ENCODE measurements at regions not wholly inside any gene's neighbourhood (a gene's known extent, or its start where the extent isn't known, plus 50 kb on each side); places are given as distances from the start of the nearest gene placed in this dataset.
"Not testable (repeated sequence)": the region's sequence is repeated elsewhere in the genome, so short reads cannot be mapped to it uniquely, and the experiment has no call there.

GRCh38 chr7:91374321-91374989 is 110.2 kb downstream of the FZD1 start:
- H3K4me1 Mint-ChIP-seq: peaks cover 7% of the 10 kb centered on the region
- H3K27ac Mint-ChIP-seq: no peak overlapping the region
- ATAC-seq: no peak
- H3K27me3 Mint-ChIP-seq: peaks cover 9% of the 10 kb centered on the region
- no peaks in the 10 kb centered on the region for H3K36me3 Mint-ChIP-seq
- no peak overlapping the region for H3K4me3 Mint-ChIP-seq
- H3K9me3 Mint-ChIP-seq: no peaks in the 10 kb centered on the region

DNA sequence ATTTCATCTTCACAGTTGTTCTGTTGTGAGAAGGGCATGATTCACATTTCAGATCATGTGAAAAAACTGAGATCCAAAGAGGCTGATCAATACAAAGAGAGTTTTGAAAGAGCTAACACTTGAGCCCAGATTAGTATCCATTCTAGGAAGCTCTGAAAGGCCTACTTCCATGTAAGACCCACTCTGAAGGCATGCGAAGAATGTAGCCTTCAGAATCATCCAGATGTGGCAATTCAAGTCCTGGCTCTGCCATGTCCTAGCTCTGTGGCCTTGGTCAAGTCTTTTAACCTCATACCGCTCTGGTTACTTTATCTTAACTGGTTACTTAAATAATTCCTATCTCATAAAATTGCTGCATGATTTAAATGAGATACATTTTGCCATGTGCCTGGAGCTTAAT is 111.1 kb downstream of the FZD1 start:
- Mint-ChIP-seq H3K9me3 (no peaks in the 10 kb centered on the region), H3K4me1 (peaks cover 7% of the 10 kb centered on the region), H3K4me3 (no peak overlapping the region), H3K36me3 (no peaks in the 10 kb centered on the region), H3K27me3 (peaks cover 9% of the 10 kb centered on the region), H3K27ac (no peak overlapping the region)
- ATAC-seq: no peak

GRCh38 chr7:91378131-91378530 is 113.9 kb downstream of the FZD1 start:
- Mint-ChIP-seq H3K36me3 (no peaks in the 10 kb centered on the region), H3K4me3 (no peak overlapping the region), H3K9me3 (no peaks in the 10 kb centered on the region), H3K4me1 (peaks cover 5% of the 10 kb centered on the region), H3K27me3 (no peaks in the 10 kb centered on the region), H3K27ac (no peak overlapping the region)
- ATAC-seq: no peak

- Mint-ChIP-seq H3K27ac (no peak overlapping the region), H3K4me1 (no peaks in the 10 kb centered on the region), H3K9me3 (no peaks in the 10 kb centered on the region), H3K36me3 (no peaks in the 10 kb centered on the region), H3K4me3 (no peak overlapping the region), H3K27me3 (no peaks in the 10 kb centered on the region)
- no peak for ATAC-seq
Measured at GRCh38 chr7:91379236-91379635, 115.0 kb downstream of the FZD1 start.

GRCh38 chr7:91379991-91380390 is 115.8 kb downstream of the FZD1 start:
- ATAC-seq: no peak
- H3K4me3 Mint-ChIP-seq: no peak overlapping the region
- H3K27ac Mint-ChIP-seq: no peak overlapping the region

DNA sequence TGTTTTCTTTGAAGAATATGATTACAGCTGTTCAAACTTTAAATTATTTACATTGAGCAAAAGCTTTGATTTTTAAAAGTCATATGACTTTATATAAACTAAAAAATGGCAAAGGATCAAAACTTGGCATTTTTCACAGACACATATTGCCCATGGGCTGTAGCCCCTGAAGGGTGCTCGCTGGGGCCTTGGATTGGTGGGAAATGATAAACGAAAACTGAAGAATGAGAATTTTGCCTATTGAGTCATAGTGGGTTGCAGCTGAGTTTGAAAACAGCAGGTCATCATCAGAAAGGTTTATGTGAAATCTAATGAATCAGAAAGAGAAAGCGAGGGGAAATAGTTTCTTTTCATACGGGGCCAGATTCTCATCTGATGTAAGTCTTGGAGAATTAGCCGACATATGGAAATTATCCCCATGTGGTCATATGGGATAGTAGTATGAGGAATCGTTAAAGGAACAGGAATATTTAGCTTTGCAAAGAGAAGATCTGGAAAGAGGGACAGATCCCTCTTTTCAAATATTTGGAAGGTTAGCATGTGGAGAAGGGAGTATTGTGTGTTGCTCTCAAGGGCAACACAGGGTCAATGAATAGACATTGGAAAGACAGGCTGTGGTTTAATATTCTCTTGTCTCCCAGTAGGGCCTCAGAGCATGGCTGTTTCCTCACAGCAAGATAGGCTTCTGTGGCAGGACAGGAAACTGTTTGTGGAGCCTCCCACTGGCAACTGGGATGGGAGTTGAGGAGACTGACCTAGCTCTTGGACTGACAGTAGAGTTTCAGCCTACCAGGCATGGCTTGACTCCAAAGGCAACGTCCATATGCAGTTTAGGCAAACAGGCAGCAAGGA is 119.0 kb downstream of the FZD1 start:
- Mint-ChIP-seq H3K4me1 (no peaks in the 10 kb centered on the region), H3K9me3 (no peaks in the 10 kb centered on the region), H3K4me3 (no peak overlapping the region), H3K27me3 (no peaks in the 10 kb centered on the region), H3K27ac (no peak overlapping the region), H3K36me3 (no peaks in the 10 kb centered on the region)
- no peak for ATAC-seq

More at GRCh38 chr7:91379991-91380390, 115.8 kb downstream of the FZD1 start:
- Mint-ChIP-seq H3K27me3 (no peaks in the 10 kb centered on the region), H3K36me3 (no peaks in the 10 kb centered on the region), H3K4me1 (no peaks in the 10 kb centered on the region), H3K9me3 (no peaks in the 10 kb centered on the region)

DNA sequence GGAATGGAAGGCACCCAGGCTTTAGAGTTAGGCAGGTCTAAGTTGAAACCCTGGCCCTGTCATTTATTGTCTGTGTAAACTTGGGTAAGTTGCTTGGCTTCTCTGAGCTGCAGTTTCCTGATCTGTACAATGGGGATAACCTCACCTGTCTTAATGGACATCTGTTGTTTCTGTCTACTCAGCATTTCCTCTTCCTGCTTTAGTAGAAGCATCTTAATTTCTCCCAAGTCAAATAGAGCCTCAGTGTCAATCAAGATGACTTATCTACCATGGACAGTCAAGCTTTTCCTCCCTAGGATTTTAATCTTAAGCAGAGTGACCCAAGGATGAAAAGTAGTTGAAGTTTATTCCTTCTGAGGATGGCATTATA is 119.7 kb downstream of the FZD1 start:
- no peak overlapping the region for H3K27ac Mint-ChIP-seq
- H3K4me3 Mint-ChIP-seq: no peak overlapping the region
- no peaks in the 10 kb centered on the region for H3K27me3 Mint-ChIP-seq

GRCh38 chr7:91394757-91395156 is 130.5 kb downstream of the FZD1 start:
- not testable (repeated sequence) for H3K4me3 Mint-ChIP-seq, ATAC-seq, H3K27ac Mint-ChIP-seq, H3K4me1 Mint-ChIP-seq, H3K27me3 Mint-ChIP-seq, H3K36me3 Mint-ChIP-seq, H3K9me3 Mint-ChIP-seq

More for the DNA sequence above, 119.7 kb downstream of the FZD1 start:
- Mint-ChIP-seq H3K36me3 (no peaks in the 10 kb centered on the region), H3K4me1 (no peaks in the 10 kb centered on the region), H3K9me3 (no peaks in the 10 kb centered on the region)
- no peak for ATAC-seq

GRCh38 chr7:91395313-91395712 is 131.1 kb downstream of the FZD1 start:
- not testable (repeated sequence) for H3K36me3 Mint-ChIP-seq, H3K9me3 Mint-ChIP-seq, H3K4me1 Mint-ChIP-seq, H3K27ac Mint-ChIP-seq, ATAC-seq, H3K27me3 Mint-ChIP-seq, H3K4me3 Mint-ChIP-seq

GRCh38 chr7:91397096-91397495 is 132.9 kb downstream of the FZD1 start:
- no peaks in the 10 kb centered on the region for H3K36me3 Mint-ChIP-seq
- peaks cover 10% of the 10 kb centered on the region for H3K27me3 Mint-ChIP-seq
- no peak overlapping the region for H3K27ac Mint-ChIP-seq
- no peak for ATAC-seq
- peaks cover 6% of the 10 kb centered on the region for H3K9me3 Mint-ChIP-seq
- no peaks in the 10 kb centered on the region for H3K4me1 Mint-ChIP-seq
- H3K4me3 Mint-ChIP-seq: no peak overlapping the region

- Mint-ChIP-seq H3K36me3 (no peaks in the 10 kb centered on the region), H3K4me3 (no peak overlapping the region), H3K9me3 (peaks cover 6% of the 10 kb centered on the region), H3K27ac (no peak overlapping the region), H3K4me1 (no peaks in the 10 kb centered on the region), H3K27me3 (peaks cover 10% of the 10 kb centered on the region)
- ATAC-seq: no peak
Measured at GRCh38 chr7:91397612-91398011, 133.4 kb downstream of the FZD1 start.

DNA sequence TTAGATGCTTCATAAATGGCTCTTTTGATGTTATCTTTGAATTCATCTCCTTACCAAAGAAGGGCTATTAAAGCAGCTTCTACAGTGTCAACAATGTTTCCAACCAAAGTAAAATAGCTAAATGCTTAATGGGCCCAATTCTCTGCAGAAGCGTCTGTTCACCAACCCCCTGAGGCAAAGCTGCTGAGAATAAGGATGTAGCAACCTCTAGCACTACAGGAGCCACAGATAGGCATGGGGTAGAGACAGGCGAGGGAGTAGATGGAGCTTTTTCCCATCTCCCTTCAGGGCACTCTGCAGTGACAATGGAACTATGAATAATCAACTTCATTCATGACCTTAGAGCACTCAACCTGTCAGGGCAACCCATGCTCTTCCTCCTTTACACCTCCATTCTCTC is 134.1 kb downstream of the FZD1 start:
- no peaks in the 10 kb centered on the region for H3K4me1 Mint-ChIP-seq
- no peak for ATAC-seq
- H3K27ac Mint-ChIP-seq: no peak overlapping the region
- peaks cover 3% of the 10 kb centered on the region for H3K9me3 Mint-ChIP-seq
- H3K4me3 Mint-ChIP-seq: no peak overlapping the region
- H3K36me3 Mint-ChIP-seq: no peaks in the 10 kb centered on the region
- peaks cover 10% of the 10 kb centered on the region for H3K27me3 Mint-ChIP-seq

GRCh38 chr7:91405092-91405788 is 141.0 kb downstream of the FZD1 start:
- Mint-ChIP-seq H3K9me3 (peaks cover 3% of the 10 kb centered on the region), H3K4me3 (no peak overlapping the region), H3K27ac (no peak overlapping the region), H3K27me3 (peaks cover 10% of the 10 kb centered on the region), H3K4me1 (no peaks in the 10 kb centered on the region), H3K36me3 (no peaks in the 10 kb centered on the region)
- no peak for ATAC-seq

- not testable (repeated sequence) for H3K9me3 Mint-ChIP-seq, H3K4me3 Mint-ChIP-seq, H3K27ac Mint-ChIP-seq, H3K4me1 Mint-ChIP-seq, H3K27me3 Mint-ChIP-seq, ATAC-seq, H3K36me3 Mint-ChIP-seq
Measured at GRCh38 chr7:91405873-91406272, 141.6 kb downstream of the FZD1 start.

GRCh38 chr7:91407942-91408341 is 143.7 kb downstream of the FZD1 start:
- no peak overlapping the region for H3K27ac Mint-ChIP-seq
- no peak for ATAC-seq
- H3K27me3 Mint-ChIP-seq: no peaks in the 10 kb centered on the region
- H3K36me3 Mint-ChIP-seq: no peaks in the 10 kb centered on the region
- H3K4me3 Mint-ChIP-seq: no peak overlapping the region
- no peaks in the 10 kb centered on the region for H3K9me3 Mint-ChIP-seq
- no peaks in the 10 kb centered on the region for H3K4me1 Mint-ChIP-seq
